ENCODE measurements at regions not wholly inside any gene's neighbourhood (a gene's known extent, or its start where the extent isn't known, plus 50 kb on each side); places are given as distances from the start of the nearest gene placed in this dataset.
A peak's percentile ranks its signal among the peaks of the same experiment; 100 is the strongest.

DNA sequence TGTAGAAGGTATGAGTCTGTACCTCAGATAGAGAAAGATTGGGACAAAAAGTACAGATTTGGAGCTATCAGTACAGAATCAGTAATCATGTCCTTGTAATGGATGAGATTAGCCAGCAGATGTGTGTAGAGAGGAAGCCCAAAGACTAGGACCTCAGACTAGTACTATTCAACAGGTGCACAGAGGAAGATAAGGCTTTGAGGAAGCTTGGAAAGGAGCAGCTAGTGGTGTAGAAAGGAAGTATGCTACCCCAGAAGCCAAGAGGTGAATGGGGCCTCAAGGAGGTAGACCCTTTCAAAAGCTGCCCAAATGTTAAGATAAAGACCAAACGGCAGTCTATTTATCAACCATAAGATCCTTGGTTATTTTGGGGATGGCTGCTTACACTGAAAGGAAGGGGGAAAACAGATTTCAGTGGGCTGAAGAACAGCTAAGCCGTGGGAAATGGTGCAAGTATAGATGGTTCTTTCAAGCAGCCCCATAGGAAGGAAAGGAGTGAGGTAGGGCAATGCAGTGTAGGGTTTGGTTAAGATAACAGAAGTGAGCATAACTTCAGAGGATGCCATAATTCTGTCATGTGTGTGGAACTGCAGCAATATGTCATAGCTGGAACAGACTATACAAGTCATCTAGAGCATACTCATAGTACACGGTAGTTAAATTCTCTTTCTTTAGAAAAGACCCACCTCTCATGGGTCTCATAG lies 221.7 kb downstream of the HHIPL2 start:
- in situ Hi-C loops (cut with MboI; ENCODE audit: low sequenced_read_pairs in 4 of 4), result no loop called here
- H3K27me3 ChIP-seq, result no peaks in the 10 kb centered on the region
- TF ChIP-seq CTCF (IDR thresholded peaks at IDR 0.05 in 4 of 5, conservative IDR thresholded peaks at IDR 0.05 in 1 of 5) (no peak), POLR2A (IDR thresholded peaks at IDR 0.05) (no peak)
- DNase-seq (no peak), ATAC-seq (no peak)
- no peak overlapping the region for H3K27ac ChIP-seq
- no peaks in the 10 kb centered on the region for H3K4me1 ChIP-seq
- no peaks in the 10 kb centered on the region for H3K36me3 ChIP-seq
- H3K9me3 ChIP-seq, result no peaks in the 10 kb centered on the region
- intact Hi-C loops (cut with DNase I; ENCODE audit: low total_unique reads), result no loop called here
- H3K4me3 ChIP-seq, result no peak overlapping the region

- Histone ChIP-seq H3K4me3 (no peak overlapping the region), H3K36me3 (no peaks in the 10 kb centered on the region), H3K27me3 (no peaks in the 10 kb centered on the region), H3K4me1 (no peaks in the 10 kb centered on the region), H3K27ac (no peak overlapping the region), H3K9me3 (no peaks in the 10 kb centered on the region)
- intact Hi-C loops (cut with DNase I; ENCODE audit: low total_unique reads) (no loop called here), in situ Hi-C loops (cut with MboI; ENCODE audit: low sequenced_read_pairs in 4 of 4) (no loop called here)
- TF ChIP-seq CTCF (IDR thresholded peaks at IDR 0.05 in 4 of 5, conservative IDR thresholded peaks at IDR 0.05 in 1 of 5) (no peak), POLR2A (IDR thresholded peaks at IDR 0.05) (no peak)
- ATAC-seq, result no peak
- no peak for DNase-seq
Observed at GRCh38 chr1:222325506-222325905, 222.4 kb downstream of the HHIPL2 start.

DNA sequence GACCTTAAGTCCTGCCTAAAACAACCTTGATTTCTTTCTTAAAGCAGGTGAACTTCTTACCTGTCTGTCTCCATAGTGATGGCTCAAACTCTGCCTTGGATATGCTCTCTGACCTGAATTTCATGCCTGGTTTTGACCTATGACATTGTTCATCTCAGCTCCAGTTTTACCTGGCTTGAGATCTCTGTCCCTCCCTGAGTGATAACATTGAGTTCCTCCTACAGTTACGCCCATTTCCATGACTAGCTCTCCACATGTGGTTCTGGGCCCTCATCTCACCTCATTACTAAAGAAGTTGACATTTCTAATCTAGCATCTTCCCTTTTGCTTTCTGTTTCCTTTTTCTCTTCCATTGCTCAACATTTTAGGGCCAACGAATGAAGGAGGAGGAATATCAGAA lies 233.1 kb downstream of the HHIPL2 start:
- no peak for DNase-seq
- Histone ChIP-seq H3K27me3 (no peaks in the 10 kb centered on the region), H3K9me3 (no peaks in the 10 kb centered on the region), H3K36me3 (no peaks in the 10 kb centered on the region), H3K27ac (no peak overlapping the region), H3K4me1 (no peaks in the 10 kb centered on the region), H3K4me3 (no peak overlapping the region)
- intact Hi-C loops (cut with DNase I; ENCODE audit: low total_unique reads) (no loop called here), in situ Hi-C loops (cut with MboI; ENCODE audit: low sequenced_read_pairs in 4 of 4) (no loop called here)
- no peak for TF ChIP-seq POLR2A (IDR thresholded peaks at IDR 0.05)
- no peak for ATAC-seq

- H3K27me3 ChIP-seq, result no peaks in the 10 kb centered on the region
- no peak overlapping the region for H3K27ac ChIP-seq
- no peaks in the 10 kb centered on the region for H3K4me1 ChIP-seq
- no peaks in the 10 kb centered on the region for H3K9me3 ChIP-seq
- H3K4me3 ChIP-seq, result no peak overlapping the region
- H3K36me3 ChIP-seq, result no peaks in the 10 kb centered on the region
- TF ChIP-seq CTCF (IDR thresholded peaks at IDR 0.05 in 4 of 5, conservative IDR thresholded peaks at IDR 0.05 in 1 of 5) (no peak), POLR2A (IDR thresholded peaks at IDR 0.05) (no peak)
- DNase-seq (peak; percentile 8 to 30), ATAC-seq (peak; percentile 47 to 76)
- in situ Hi-C loops (cut with MboI; ENCODE audit: low sequenced_read_pairs in 4 of 4) (no loop called here), intact Hi-C loops (cut with DNase I; ENCODE audit: low total_unique reads) (no loop called here)
Observed at GRCh38 chr1:222310836-222311235, 237.1 kb downstream of the HHIPL2 start.

- H3K36me3 ChIP-seq, result no peaks in the 10 kb centered on the region
- H3K27ac ChIP-seq, result no peak overlapping the region
- DNase-seq (no peak), ATAC-seq (no peak)
- TF ChIP-seq CTCF (IDR thresholded peaks at IDR 0.05 in 4 of 5, conservative IDR thresholded peaks at IDR 0.05 in 1 of 5) (no peak), POLR2A (IDR thresholded peaks at IDR 0.05) (no peak)
- in situ Hi-C loops (cut with MboI; ENCODE audit: low sequenced_read_pairs in 4 of 4), result no loop called here
- no peaks in the 10 kb centered on the region for H3K4me1 ChIP-seq
- no peak overlapping the region for H3K4me3 ChIP-seq
- H3K9me3 ChIP-seq, result no peaks in the 10 kb centered on the region
- H3K27me3 ChIP-seq, result no peaks in the 10 kb centered on the region
- intact Hi-C loops (cut with DNase I; ENCODE audit: low total_unique reads), result no loop called here
Observed at GRCh38 chr1:222307621-222308020, 240.3 kb downstream of the HHIPL2 start.
